Sigmoid colon (tissue), 6 donors: ENCODE measurements at regions not wholly inside any gene's neighbourhood (a gene's known extent, or its start where the extent isn't known, plus 50 kb on each side); places are given as distances from the start of the nearest gene placed in this dataset.

ENCODE experiments used
- DNase-seq: peaks from one replicate; pipeline ENCODE4 v3.0.0-alpha.2; 2019
- H3K27ac ChIP-seq, 4 donors: fragments of 200-600 bp; sonication (generic); one replicate each; pipeline ENCODE4 v1.5.1; 2016 to 2019; ENCODE audit warnings: mild to moderate bottlenecking in 1 of 4
- H3K27me3 ChIP-seq, 3 donors: fragments of 200-600 bp; sonication (generic); one replicate each; pipeline ENCODE4 v1.5.1; 2019; ENCODE audit warnings: mild to moderate bottlenecking in 1 of 3
- H3K36me3 ChIP-seq, 4 donors: fragments of 200-600 bp; sonication (generic); one replicate each; pipeline ENCODE4 v1.5.1; 2016 to 2019
- H3K4me1 ChIP-seq, 4 donors: fragments of 200-600 bp; sonication (generic); one replicate each; pipeline ENCODE4 v1.5.1; 2017 to 2019
- H3K4me3 ChIP-seq, 4 donors: fragments of 200-600 bp; sonication (generic); one replicate each; pipeline ENCODE4 v1.5.1; 2017 to 2019; ENCODE audit warnings: mild to moderate bottlenecking in 2 of 4, moderate library complexity in 1 of 4
- H3K9me3 ChIP-seq, 4 donors: fragments of 200-600 bp in 3 of 4; sonication (generic) in 3 of 4; one replicate each; pipeline versions ENCODE4 v1.5.1 to v1.6.1; 2013 to 2019
- CTCF ChIP-seq, 4 experiments: fragments of 450-650 bp in 3 of 4; fragments of 200-600 bp in 1 of 4; IDR thresholded peaks; one replicate each; pipeline ENCODE4 v1.5.1; 2016 to 2019; ENCODE audit warnings: antibody characterized with exemption in 4 of 4, mild to moderate bottlenecking in 3 of 4, moderate library complexity in 2 of 4
- EP300 ChIP-seq, 4 donors: sonication (generic); formaldehyde crosslinking; IDR thresholded peaks; one replicate each; pipeline ENCODE4 v1.6.1; 2017; ENCODE audit warnings: antibody characterized with exemption in 4 of 4
- POLR2A ChIP-seq, 2 donors: fragments of 450-650 bp; IDR thresholded peaks; one replicate each; pipeline ENCODE4 v1.6.1; 2016; ENCODE audit warnings: antibody characterized with exemption in 2 of 2, mild to moderate bottlenecking in 2 of 2, moderate library complexity in 2 of 2
- POLR2AphosphoS5 ChIP-seq, 4 donors: sonication (generic); formaldehyde crosslinking; IDR thresholded peaks; one replicate each; pipeline ENCODE4 v1.6.1; 2017; ENCODE audit warnings: antibody characterized with exemption in 4 of 4
- WGBS, 2 donors: extraction: QIAGEN DNeasy Blood & Tissue Kit; methylation state at CpG; one replicate each; pipeline ENCODE4 v1.1.7; 2013; 5-methylcytosine and 5-hydroxymethylcytosine counted together
- intact Hi-C: fragments of 100-400 bp; cut with DNase I; formaldehyde crosslinking; loops from one replicate; pipeline ENCODE4 v1.15.1; 2023
- donor health status: healthy with polysubstance abuse.
- donor health status: healthy.

- Histone ChIP-seq H3K36me3 (no peaks in the 10 kb centered on the region), H3K27me3 (no peaks in the 10 kb centered on the region), H3K4me1 (no peaks in the 10 kb centered on the region), H3K9me3 (no peaks in the 10 kb centered on the region), H3K4me3 (no peak overlapping the region), H3K27ac (no peak overlapping the region)
- intact Hi-C loops = no loop called here
- no peak for TF ChIP-seq EP300 (IDR thresholded peaks at IDR 0.05)
- TF ChIP-seq POLR2A (IDR thresholded peaks at IDR 0.05) = no peak
- TF ChIP-seq CTCF (IDR thresholded peaks at IDR 0.05) = no peak
- no peak for TF ChIP-seq POLR2AphosphoS5 (IDR thresholded peaks at IDR 0.05)
- no peak for DNase-seq
These were observed 481.4 kb upstream of the SYT4 start for GRCh38 chr18:43758734-43759133.

- Histone ChIP-seq H3K36me3 (no peaks in the 10 kb centered on the region), H3K27me3 (no peaks in the 10 kb centered on the region), H3K4me1 (no peaks in the 10 kb centered on the region), H3K9me3 (peaks cover 0 to 2% (median 0%) of the 10 kb centered on the region in 4 donors), H3K27ac (no peak overlapping the region), H3K4me3 (no peak overlapping the region)
- no peak for DNase-seq
- intact Hi-C loops = no loop called here
- TF ChIP-seq POLR2AphosphoS5 (IDR thresholded peaks at IDR 0.05) = no peak
- TF ChIP-seq EP300 (IDR thresholded peaks at IDR 0.05) = no peak
- TF ChIP-seq CTCF (IDR thresholded peaks at IDR 0.05) = no peak
- no peak for TF ChIP-seq POLR2A (IDR thresholded peaks at IDR 0.05)
These were observed 482.7 kb upstream of the SYT4 start for GRCh38 chr18:43760010-43760409.

GRCh38 chr18:43772907-43773306 lies 495.6 kb upstream of the SYT4 start:
- 80 to 83% methylated on average over 1 of the region's 1 CpG for WGBS, 2 donors
- no peak overlapping the region for H3K27ac ChIP-seq
- H3K4me1 ChIP-seq = peaks cover 0 to 12% (median 3%) of the 10 kb centered on the region in 4 donors
- no peaks in the 10 kb centered on the region for H3K27me3 ChIP-seq
- no peaks in the 10 kb centered on the region for H3K36me3 ChIP-seq
- intact Hi-C loops = no loop called here
- DNase-seq = no peak
- H3K9me3 ChIP-seq = no peaks in the 10 kb centered on the region
- TF ChIP-seq CTCF (IDR thresholded peaks at IDR 0.05) (no peak), EP300 (IDR thresholded peaks at IDR 0.05) (no peak), POLR2AphosphoS5 (IDR thresholded peaks at IDR 0.05) (peak in 2 of 4 donors; percentile 39 to 48), POLR2A (IDR thresholded peaks at IDR 0.05) (no peak)
- no peak overlapping the region for H3K4me3 ChIP-seq

GRCh38 chr18:43774497-43774896 lies 497.2 kb upstream of the SYT4 start:
- H3K27me3 ChIP-seq = no peaks in the 10 kb centered on the region
- TF ChIP-seq EP300 (IDR thresholded peaks at IDR 0.05) (no peak), POLR2AphosphoS5 (IDR thresholded peaks at IDR 0.05) (no peak), CTCF (IDR thresholded peaks at IDR 0.05) (no peak), POLR2A (IDR thresholded peaks at IDR 0.05) (no peak)

GRCh38 chr18:43775591-43775990 lies 498.3 kb upstream of the SYT4 start:
- Histone ChIP-seq H3K9me3 (no peaks in the 10 kb centered on the region), H3K4me3 (no peak overlapping the region), H3K27me3 (no peaks in the 10 kb centered on the region), H3K27ac (no peak overlapping the region), H3K4me1 (peaks cover 0 to 12% (median 3%) of the 10 kb centered on the region in 4 donors), H3K36me3 (no peaks in the 10 kb centered on the region)
- WGBS, 2 donors = 62 to 80% methylated on average over 2 of the region's 2 CpGs
- DNase-seq = no peak
- TF ChIP-seq EP300 (IDR thresholded peaks at IDR 0.05) (no peak), POLR2A (IDR thresholded peaks at IDR 0.05) (no peak), POLR2AphosphoS5 (IDR thresholded peaks at IDR 0.05) (no peak), CTCF (IDR thresholded peaks at IDR 0.05) (no peak)
- intact Hi-C loops = no loop called here

More at GRCh38 chr18:43774497-43774896, 497.2 kb upstream of the SYT4 start:
- no peak overlapping the region for H3K4me3 ChIP-seq
- intact Hi-C loops = no loop called here
- no peaks in the 10 kb centered on the region for H3K9me3 ChIP-seq
- no peak overlapping the region for H3K27ac ChIP-seq
- 71 to 84% methylated on average over 5 of the region's 5 CpGs for whole genome bisulfite sequencing, 2 donors
- peaks cover 0 to 12% (median 3%) of the 10 kb centered on the region in 4 donors for H3K4me1 ChIP-seq
- DNase-seq = no peak
- no peaks in the 10 kb centered on the region for H3K36me3 ChIP-seq
